GM23338 (cell line): ENCODE measurements at regions not wholly inside any gene's neighbourhood (a gene's known extent, or its start where the extent isn't known, plus 50 kb on each side); places are given as distances from the start of the nearest gene placed in this dataset.

Experiments used
- ATAC-seq: fragments of 200-7000 bp; cut with Tn5 transposase; 3 replicates; pipeline ENCODE4 v1.9.1; 2020
- DNase-seq: peaks from one replicate; pipeline ENCODE4 v3.0.0-alpha.2; 2015; ENCODE audit warnings: low spot score
- H2AFZ ChIP-seq: fragments of 200-600 bp; sonication (generic); 2 replicates; pipeline ENCODE4 v1.8.0; 2016; ENCODE audit warnings: antibody characterized with exemption, mild to moderate bottlenecking, moderate library complexity
- H3F3A ChIP-seq: fragments of 200-600 bp; sonication (generic); replicated peaks from 2 replicates; pipeline ENCODE4 v1.8.0; 2017; ENCODE audit warnings: antibody characterized with exemption, mixed run types, low read depth
- H3K27ac ChIP-seq: fragments of 200-600 bp; sonication (generic); 2 replicates; pipeline ENCODE4 v1.6.1; 2016; ENCODE audit warnings: low read depth
- H3K27me3 ChIP-seq: fragments of 200-600 bp; sonication (generic); 2 replicates; pipeline ENCODE4 v1.8.0; 2016; ENCODE audit warnings: mild to moderate bottlenecking, mixed run types, moderate library complexity; ENCODE audit not compliant: insufficient read depth
- H3K36me3 ChIP-seq: fragments of 200-600 bp; sonication (generic); 2 replicates; pipeline ENCODE4 v1.8.0; 2016; ENCODE audit warnings: mild to moderate bottlenecking; ENCODE audit not compliant: insufficient read depth
- H3K4me1 ChIP-seq: fragments of 200-600 bp; sonication (generic); 2 replicates; pipeline ENCODE4 v1.8.0; 2016; ENCODE audit warnings: mild to moderate bottlenecking, moderate library complexity; ENCODE audit not compliant: insufficient read depth
- H3K4me2 ChIP-seq: fragments of 200-600 bp; sonication (generic); 2 replicates; pipeline ENCODE4 v1.7.1; 2017; ENCODE audit warnings: mixed run types
- H3K4me3 ChIP-seq: fragments of 200-600 bp; sonication (generic); 2 replicates; pipeline ENCODE4 v1.6.1; 2016; ENCODE audit warnings: mixed run types
- H3K79me2 ChIP-seq: fragments of 200-600 bp; sonication (generic); replicated peaks from 2 replicates; pipeline ENCODE4 v1.8.0; 2017; ENCODE audit warnings: mild to moderate bottlenecking; ENCODE audit not compliant: insufficient read depth
- H3K9me2 ChIP-seq: fragments of 200-600 bp; sonication (generic); 2 replicates; pipeline ENCODE4 v1.8.0; 2017; ENCODE audit not compliant: insufficient read depth
- H4K20me1 ChIP-seq: fragments of 200-600 bp; sonication (generic); replicated peaks from 2 replicates; pipeline ENCODE4 v1.8.0; 2017; ENCODE audit warnings: mild to moderate bottlenecking; ENCODE audit not compliant: insufficient read depth
- H3K27ac Mint-ChIP-seq: 2 replicates; pipeline ENCODE4 v1.8.0; 2020; ENCODE audit warnings: inconsistent platforms, mild to moderate bottlenecking, moderate library complexity, mixed read lengths
- H3K27me3 Mint-ChIP-seq: 3 replicates; pipeline ENCODE4 v1.8.0; 2022; ENCODE audit warnings: low read depth, mild to moderate bottlenecking, moderate library complexity, mixed read lengths, inconsistent platforms; ENCODE audit not compliant: insufficient read depth, poor library complexity
- H3K36me3 Mint-ChIP-seq: 3 replicates; pipeline ENCODE4 v1.8.0; 2021; ENCODE audit warnings: low read depth, mild to moderate bottlenecking, inconsistent platforms, moderate library complexity, mixed read lengths
- H3K4me1 Mint-ChIP-seq: 3 replicates; pipeline ENCODE4 v1.8.0; 2020; ENCODE audit warnings: mild to moderate bottlenecking, inconsistent platforms, mixed read lengths
- H3K4me3 Mint-ChIP-seq: 3 replicates; pipeline ENCODE4 v1.8.0; 2021; ENCODE audit warnings: moderate library complexity, mild to moderate bottlenecking, inconsistent platforms, mixed read lengths
- H3K9me3 Mint-ChIP-seq: 3 replicates; pipeline ENCODE4 v1.8.0; 2020; ENCODE audit warnings: moderate library complexity, mild to moderate bottlenecking, inconsistent platforms, mixed read lengths
- CREB1 ChIP-seq: fragments of 250-450 bp; sonication (Bioruptor Pico); IDR thresholded peaks from 2 replicates; pipeline ENCODE4 v1.5.0; 2020; ENCODE audit warnings: low read depth, mild to moderate bottlenecking, moderate library complexity
- CTCF ChIP-seq, 2 experiments: fragments of 200-600 bp in 1 of 2; sonication (generic) in 1 of 2; conservative IDR thresholded peaks; 2 replicates each; pipeline versions ENCODE4 v1.5.1 to v1.6.1; 2016 to 2017; ENCODE audit warnings: antibody characterized with exemption in 2 of 2, low read depth in 2 of 2, mild to moderate bottlenecking in 2 of 2, moderate library complexity in 1 of 2
- ETS1 ChIP-seq: IDR thresholded peaks from 2 replicates; pipeline ENCODE4 v1.6.1; 2016; ENCODE audit warnings: antibody characterized with exemption
- EZH2 ChIP-seq: fragments of 200-600 bp; sonication (generic); IDR thresholded peaks from one replicate; pipeline ENCODE4 v1.8.0; 2017; ENCODE audit warnings: antibody characterized with exemption, mild to moderate bottlenecking, low read depth; ENCODE audit not compliant: unreplicated experiment
- JUNB ChIP-seq: IDR thresholded peaks from one replicate; pipeline ENCODE4 v1.6.1; 2016; ENCODE audit warnings: antibody characterized with exemption; ENCODE audit not compliant: unreplicated experiment
- REST ChIP-seq: IDR thresholded peaks from one replicate; pipeline ENCODE4 v1.6.1; 2018; ENCODE audit warnings: antibody characterized with exemption; ENCODE audit not compliant: unreplicated experiment
- STAT1 ChIP-seq: IDR thresholded peaks from one replicate; pipeline ENCODE4 v1.6.1; 2016; ENCODE audit warnings: antibody characterized with exemption; ENCODE audit not compliant: unreplicated experiment
- ZNF114 ChIP-seq: fragments of 250-450 bp; sonication (Bioruptor Pico); IDR thresholded peaks from 2 replicates; pipeline ENCODE4 v1.5.0; 2020; ENCODE audit warnings: mild to moderate bottlenecking, moderate library complexity
- ZNF331 ChIP-seq: fragments of 250-450 bp; sonication (Bioruptor Pico); IDR thresholded peaks from 2 replicates; pipeline ENCODE4 v1.5.0; 2020; ENCODE audit warnings: low read depth, mild to moderate bottlenecking, moderate library complexity
- ZNF462 ChIP-seq: fragments of 250-450 bp; sonication (Bioruptor Pico); IDR thresholded peaks from 2 replicates; pipeline ENCODE4 v1.5.0; 2020; ENCODE audit warnings: mild to moderate bottlenecking, moderate library complexity

- TF ChIP-seq ZNF462 (CRISPR knock-in tag): no peak
- TF ChIP-seq CREB1 (CRISPR knock-in tag): no peak
- TF ChIP-seq JUNB: no peak
- no peak for TF ChIP-seq STAT1
- TF ChIP-seq ZNF114 (CRISPR knock-in tag): no peak
Measured at GRCh38 chr3:41115069-41115468, 84.2 kb upstream of the CTNNB1 start (continued).

GRCh38 chr3:41116851-41117250, 82.5 kb upstream of the CTNNB1 start:
- ATAC-seq: no peak
- no peak overlapping the region for H3K4me2 ChIP-seq
- TF ChIP-seq CREB1 (CRISPR knock-in tag) (no peak), ZNF331 (CRISPR knock-in tag) (no peak), CTCF (conservative IDR thresholded peaks at IDR 0.05; ENCODE audit: low read depth in 2 of 2) (no peak), STAT1 (no peak), JUNB (no peak), REST (no peak), EZH2 (no peak), ETS1 (no peak)

More at GRCh38 chr3:41116851-41117250, 82.5 kb upstream of the CTNNB1 start:
- peaks cover 23% of the 10 kb centered on the region; the same call in 1 of the 2 replicates for H3K9me2 ChIP-seq
- H3K4me3 Mint-ChIP-seq: no peak overlapping the region
- H3K27ac Mint-ChIP-seq: no peak overlapping the region
- no peaks in the 10 kb centered on the region for H3K36me3 ChIP-seq
- no peak overlapping the region for H2AFZ ChIP-seq
- H3K4me1 Mint-ChIP-seq: peaks cover 25% of the 10 kb centered on the region
- H3K27me3 ChIP-seq: no peaks in the 10 kb centered on the region
- no peak overlapping the region for H3K4me3 ChIP-seq
- no peaks in the 10 kb centered on the region for H3K27me3 Mint-ChIP-seq
- no peaks in the 10 kb centered on the region for H4K20me1 ChIP-seq
- H3K79me2 ChIP-seq: no peaks in the 10 kb centered on the region
- H3K4me1 ChIP-seq: peaks cover 17% of the 10 kb centered on the region
- H3K27ac ChIP-seq: no peak overlapping the region
- no peaks in the 10 kb centered on the region for H3K36me3 Mint-ChIP-seq
- no peak for DNase-seq
- no peaks in the 10 kb centered on the region for H3F3A ChIP-seq
- H3K9me3 Mint-ChIP-seq: no peaks in the 10 kb centered on the region; the same call in 1 of the 3 replicates
